Neural cell (in vitro differentiated cells): ENCODE measurements at regions not wholly inside any gene's neighbourhood (a gene's known extent, or its start where the extent isn't known, plus 50 kb on each side); places are given as distances from the start of the nearest gene placed in this dataset.

ENCODE experiments used
- EP300 ChIP-seq: fragments of 450-650 bp; conservative IDR thresholded peaks from 2 replicates; pipeline ENCODE4 v1.6.1; 2014; ENCODE audit warnings: antibody characterized with exemption, mild to moderate bottlenecking, moderate library complexity; ENCODE audit not compliant: poor library complexity, severe bottlenecking
- EZH2 ChIP-seq: fragments of 200-600, 300-800 bp; shearing (Covaris generic), sonication (generic); IDR thresholded peaks from 2 replicates; pipeline ENCODE4 v1.6.1; 2014; ENCODE audit warnings: antibody characterized with exemption, low read length, borderline replicate concordance, mild to moderate bottlenecking; ENCODE audit not compliant: insufficient read depth, poor library complexity, severe bottlenecking
- MXI1 ChIP-seq: fragments of 450-650 bp; conservative IDR thresholded peaks from 2 replicates; pipeline ENCODE4 v1.6.1; 2014; ENCODE audit warnings: antibody characterized with exemption, mild to moderate bottlenecking; ENCODE audit not compliant: poor library complexity, severe bottlenecking
- POLR2AphosphoS5 ChIP-seq: IDR thresholded peaks from 2 replicates; pipeline ENCODE4 v1.6.1; 2012
- RAD21 ChIP-seq: fragments of 450-650 bp; conservative IDR thresholded peaks from 2 replicates; pipeline ENCODE4 v1.6.1; 2014; ENCODE audit warnings: antibody characterized with exemption, mild to moderate bottlenecking, moderate library complexity
- SMC3 ChIP-seq: fragments of 450-650 bp; conservative IDR thresholded peaks from 2 replicates; pipeline ENCODE4 v1.6.1; 2014; ENCODE audit warnings: antibody characterized with exemption, mild to moderate bottlenecking, moderate library complexity; ENCODE audit not compliant: poor library complexity
- TAF1 ChIP-seq: IDR thresholded peaks from 2 replicates; pipeline ENCODE4 v1.6.1; 2012; ENCODE audit warnings: low read depth
- TF ChIP-seq, protein P1 (sequence below): fragments of 450-650 bp; IDR thresholded peaks from 2 replicates; pipeline ENCODE4 v1.5.1; 2014; ENCODE audit warnings: antibody characterized with exemption, mild to moderate bottlenecking, moderate library complexity; ENCODE audit not compliant: poor library complexity, severe bottlenecking
- TF ChIP-seq, protein P2 (sequence below): IDR thresholded peaks from 2 replicates; pipeline ENCODE4 v1.6.1; 2012; ENCODE audit warnings: borderline replicate concordance

DNA sequence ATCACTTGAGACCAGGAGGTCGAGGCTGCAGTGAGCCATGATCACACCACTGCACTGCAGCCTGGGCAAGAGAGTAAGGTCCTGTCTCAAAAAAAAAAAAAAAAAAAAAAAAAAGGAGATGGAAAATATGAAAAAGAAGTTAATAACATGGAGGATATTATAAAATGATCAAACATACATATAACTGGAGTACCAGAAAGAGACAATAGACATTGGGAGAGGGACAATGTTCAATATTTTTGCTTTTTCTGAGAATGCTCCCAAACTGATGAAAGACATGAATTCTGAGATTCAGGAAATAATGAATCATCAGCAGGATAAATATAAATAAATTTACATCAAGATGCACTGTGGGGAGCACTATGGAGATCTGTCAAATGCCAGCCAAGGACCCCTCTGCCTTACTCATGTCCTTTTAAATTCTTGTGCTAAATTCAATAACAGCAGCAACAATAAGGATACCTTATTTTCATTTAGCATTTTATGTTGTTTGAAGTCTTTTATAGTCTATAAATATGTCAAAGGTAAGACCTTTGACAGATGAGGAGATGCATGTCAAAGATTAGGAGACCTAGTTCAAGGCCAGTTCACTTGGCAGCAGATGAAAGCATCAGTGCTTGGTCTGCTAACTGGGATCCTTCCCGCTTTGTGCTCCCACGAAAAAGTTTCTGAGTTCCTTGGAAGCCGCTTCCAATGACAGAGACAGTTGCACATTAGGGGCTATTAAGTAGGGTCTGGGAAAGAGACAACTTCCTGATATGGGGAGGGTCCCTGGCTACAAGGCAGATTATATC is 97.7 kb downstream of the TLR5 start:
- TF ChIP-seq, protein P1, sequence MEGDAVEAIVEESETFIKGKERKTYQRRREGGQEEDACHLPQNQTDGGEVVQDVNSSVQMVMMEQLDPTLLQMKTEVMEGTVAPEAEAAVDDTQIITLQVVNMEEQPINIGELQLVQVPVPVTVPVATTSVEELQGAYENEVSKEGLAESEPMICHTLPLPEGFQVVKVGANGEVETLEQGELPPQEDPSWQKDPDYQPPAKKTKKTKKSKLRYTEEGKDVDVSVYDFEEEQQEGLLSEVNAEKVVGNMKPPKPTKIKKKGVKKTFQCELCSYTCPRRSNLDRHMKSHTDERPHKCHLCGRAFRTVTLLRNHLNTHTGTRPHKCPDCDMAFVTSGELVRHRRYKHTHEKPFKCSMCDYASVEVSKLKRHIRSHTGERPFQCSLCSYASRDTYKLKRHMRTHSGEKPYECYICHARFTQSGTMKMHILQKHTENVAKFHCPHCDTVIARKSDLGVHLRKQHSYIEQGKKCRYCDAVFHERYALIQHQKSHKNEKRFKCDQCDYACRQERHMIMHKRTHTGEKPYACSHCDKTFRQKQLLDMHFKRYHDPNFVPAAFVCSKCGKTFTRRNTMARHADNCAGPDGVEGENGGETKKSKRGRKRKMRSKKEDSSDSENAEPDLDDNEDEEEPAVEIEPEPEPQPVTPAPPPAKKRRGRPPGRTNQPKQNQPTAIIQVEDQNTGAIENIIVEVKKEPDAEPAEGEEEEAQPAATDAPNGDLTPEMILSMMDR = no peak
- TF ChIP-seq EP300 (no peak), EZH2 (no peak), POLR2AphosphoS5 (no peak), TAF1 (no peak), RAD21 (no peak), SMC3 (no peak), MXI1 (no peak)
- TF ChIP-seq, protein P2, sequence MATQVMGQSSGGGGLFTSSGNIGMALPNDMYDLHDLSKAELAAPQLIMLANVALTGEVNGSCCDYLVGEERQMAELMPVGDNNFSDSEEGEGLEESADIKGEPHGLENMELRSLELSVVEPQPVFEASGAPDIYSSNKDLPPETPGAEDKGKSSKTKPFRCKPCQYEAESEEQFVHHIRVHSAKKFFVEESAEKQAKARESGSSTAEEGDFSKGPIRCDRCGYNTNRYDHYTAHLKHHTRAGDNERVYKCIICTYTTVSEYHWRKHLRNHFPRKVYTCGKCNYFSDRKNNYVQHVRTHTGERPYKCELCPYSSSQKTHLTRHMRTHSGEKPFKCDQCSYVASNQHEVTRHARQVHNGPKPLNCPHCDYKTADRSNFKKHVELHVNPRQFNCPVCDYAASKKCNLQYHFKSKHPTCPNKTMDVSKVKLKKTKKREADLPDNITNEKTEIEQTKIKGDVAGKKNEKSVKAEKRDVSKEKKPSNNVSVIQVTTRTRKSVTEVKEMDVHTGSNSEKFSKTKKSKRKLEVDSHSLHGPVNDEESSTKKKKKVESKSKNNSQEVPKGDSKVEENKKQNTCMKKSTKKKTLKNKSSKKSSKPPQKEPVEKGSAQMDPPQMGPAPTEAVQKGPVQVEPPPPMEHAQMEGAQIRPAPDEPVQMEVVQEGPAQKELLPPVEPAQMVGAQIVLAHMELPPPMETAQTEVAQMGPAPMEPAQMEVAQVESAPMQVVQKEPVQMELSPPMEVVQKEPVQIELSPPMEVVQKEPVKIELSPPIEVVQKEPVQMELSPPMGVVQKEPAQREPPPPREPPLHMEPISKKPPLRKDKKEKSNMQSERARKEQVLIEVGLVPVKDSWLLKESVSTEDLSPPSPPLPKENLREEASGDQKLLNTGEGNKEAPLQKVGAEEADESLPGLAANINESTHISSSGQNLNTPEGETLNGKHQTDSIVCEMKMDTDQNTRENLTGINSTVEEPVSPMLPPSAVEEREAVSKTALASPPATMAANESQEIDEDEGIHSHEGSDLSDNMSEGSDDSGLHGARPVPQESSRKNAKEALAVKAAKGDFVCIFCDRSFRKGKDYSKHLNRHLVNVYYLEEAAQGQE = no peak
